ENCODE measurements at regions not wholly inside any gene's neighbourhood (a gene's known extent, or its start where the extent isn't known, plus 50 kb on each side); places are given as distances from the start of the nearest gene placed in this dataset.

GRCh38 chr4:187426511-187426910, 569.1 kb upstream of the ZFP42 start:
- TF ChIP-seq CTCF (IDR thresholded peaks at IDR 0.05; ENCODE audit: insufficient read depth, low read length) (no peak), POLR2AphosphoS5 (IDR thresholded peaks at IDR 0.05; ENCODE audit: low read depth) (no peak), REST (IDR thresholded peaks at IDR 0.05; ENCODE audit: insufficient replicate concordance, low read depth) (no peak), GABPA (IDR thresholded peaks at IDR 0.05; ENCODE audit: low read depth) (no peak), SPI1 (IDR thresholded peaks at IDR 0.05; ENCODE audit: borderline replicate concordance, low read depth) (no peak)
